PC-9 (cell line): ENCODE measurements at regions not wholly inside any gene's neighbourhood (a gene's known extent, or its start where the extent isn't known, plus 50 kb on each side); places are given as distances from the start of the nearest gene placed in this dataset.

Experiments used
- BruUV-seq: library from RNA; stranded (reverse); fragments of 400-500 nt; replicated peaks from 2 replicates; lab custom pipeline; 2021; lab: Mats Ljungman, UMichigan
- CTCF ChIA-PET: fragments of 300-600 bp; sonication (Branson Sonifier 250); formaldehyde crosslinking; loops from one replicate; lab custom pipeline; 2022; ENCODE audit warnings: antibody characterized with exemption; lab: Charles Lee
- POLR2A ChIA-PET: fragments of 300-600 bp; sonication (Branson Sonifier 250); formaldehyde crosslinking; loops from one replicate; lab custom pipeline; 2022; ENCODE audit warnings: antibody characterized with exemption; ENCODE audit not compliant: unreplicated experiment; lab: Charles Lee
- DNase-seq, 2 experiments: peaks; one replicate each; pipeline versions ENCODE4 v3.0.0 to v3.0.0-alpha.2; 2015 to 2022; ENCODE audit warnings: mixed read lengths in 1 of 2
- H2AFZ ChIP-seq: fragments of 200-600 bp; sonication (generic); 2 replicates; pipeline ENCODE4 v1.8.1; 2017; ENCODE audit warnings: antibody characterized with exemption
- H3F3A ChIP-seq: fragments of 200-600 bp; sonication (generic); 2 replicates; pipeline ENCODE4 v1.8.1; 2017; ENCODE audit warnings: antibody characterized with exemption, mild to moderate bottlenecking, low read depth; ENCODE audit not compliant: insufficient read depth
- H3K27ac ChIP-seq: fragments of 200-600 bp; sonication (generic); 2 replicates; pipeline ENCODE4 v1.6.1; 2016; ENCODE audit warnings: mixed run types
- H3K27me3 ChIP-seq: fragments of 200-600 bp; sonication (generic); 2 replicates; pipeline ENCODE4 v1.6.1; 2016; ENCODE audit warnings: low read depth, mixed run types; ENCODE audit not compliant: insufficient read depth
- H3K36me3 ChIP-seq: fragments of 200-600 bp; sonication (generic); 2 replicates; pipeline ENCODE4 v1.6.1; 2016; ENCODE audit warnings: low read depth, mixed run types
- H3K4me1 ChIP-seq: fragments of 200-600 bp; sonication (generic); replicated peaks from 2 replicates; pipeline ENCODE4 v1.6.1; 2016; ENCODE audit warnings: mixed run types; ENCODE audit not compliant: insufficient read depth
- H3K4me2 ChIP-seq: fragments of 200-600 bp; sonication (generic); 2 replicates; pipeline ENCODE4 v1.6.1; 2017; ENCODE audit warnings: mixed run types
- H3K4me3 ChIP-seq: fragments of 200-600 bp; sonication (generic); 2 replicates; pipeline ENCODE4 v1.6.1; 2016; ENCODE audit warnings: mixed run types
- H3K79me2 ChIP-seq: fragments of 200-600 bp; sonication (generic); 2 replicates; pipeline ENCODE4 v1.6.1; 2017; ENCODE audit warnings: low read depth, mixed run types
- H3K9me2 ChIP-seq: fragments of 200-600 bp; sonication (generic); 2 replicates; pipeline ENCODE4 v1.8.1; 2017; ENCODE audit warnings: mild to moderate bottlenecking; ENCODE audit not compliant: insufficient read depth
- H3K9me3 ChIP-seq: fragments of 200-600 bp; sonication (generic); 2 replicates; pipeline ENCODE4 v1.8.1; 2016; ENCODE audit warnings: low read depth; ENCODE audit not compliant: insufficient read depth
- H4K20me1 ChIP-seq: fragments of 200-600 bp; sonication (generic); 2 replicates; pipeline ENCODE4 v1.8.1; 2017; ENCODE audit not compliant: insufficient read depth
- CTCF ChIP-seq: fragments of 200-600 bp; sonication (generic); conservative IDR thresholded peaks from 2 replicates; pipeline ENCODE4 v1.6.1; 2017; ENCODE audit warnings: mixed run types, antibody characterized with exemption, mild to moderate bottlenecking, moderate library complexity
- EZH2 ChIP-seq: fragments of 200-600 bp; sonication (generic); IDR thresholded peaks from 2 replicates; pipeline ENCODE4 v1.8.0; 2017; ENCODE audit warnings: antibody characterized with exemption, low read depth
- intact Hi-C: fragments of 100-400 bp; cut with micrococcal nuclease; formaldehyde crosslinking; loops from one replicate; pipeline ENCODE4 v1.10.0; 2022; ENCODE audit not compliant: unreplicated experiment

GRCh38 chr9:96109680-96110351 is 192.2 kb downstream of the HSD17B3 start:
- intact Hi-C loops: no loop called here
- ChIA-PET CTCF (no interaction called here), POLR2A (no interaction called here)
- Histone ChIP-seq H3F3A (no peaks in the 10 kb centered on the region), H4K20me1 (no peaks in the 10 kb centered on the region), H3K4me1 (no peaks in the 10 kb centered on the region), H3K27ac (no peak overlapping the region), H3K9me3 (no peaks in the 10 kb centered on the region), H3K9me2 (no peaks in the 10 kb centered on the region), H3K79me2 (no peaks in the 10 kb centered on the region), H2AFZ (no peak overlapping the region), H3K36me3 (no peaks in the 10 kb centered on the region), H3K4me2 (no peak overlapping the region), H3K4me3 (no peak overlapping the region), H3K27me3 (peaks cover 38% of the 10 kb centered on the region; the same call in 1 of the 2 replicates)
- TF ChIP-seq CTCF (no peak), EZH2 (no peak)
- BruUV-seq: no TSS peak
- DNase-seq: no peak

GRCh38 chr9:96108691-96109380 is 193.1 kb downstream of the HSD17B3 start:
- no TSS peak for BruUV-seq
- DNase-seq: no peak
- H2AFZ ChIP-seq: no peak overlapping the region
- H3F3A ChIP-seq: no peaks in the 10 kb centered on the region
- H3K4me2 ChIP-seq: no peak overlapping the region
- peaks cover 40% of the 10 kb centered on the region for H3K27me3 ChIP-seq
- intact Hi-C loops: no loop called here
- H3K79me2 ChIP-seq: no peaks in the 10 kb centered on the region
- no peaks in the 10 kb centered on the region for H4K20me1 ChIP-seq
- H3K4me1 ChIP-seq: no peaks in the 10 kb centered on the region
- H3K36me3 ChIP-seq: no peaks in the 10 kb centered on the region
- H3K4me3 ChIP-seq: no peak overlapping the region
- no peaks in the 10 kb centered on the region for H3K9me2 ChIP-seq
- ChIA-PET CTCF (no interaction called here), POLR2A (no interaction called here)
- no peak overlapping the region for H3K27ac ChIP-seq
- H3K9me3 ChIP-seq: no peaks in the 10 kb centered on the region
- TF ChIP-seq CTCF: no peak
- no peak for TF ChIP-seq EZH2

GRCh38 chr9:96107436-96107835 is 194.5 kb downstream of the HSD17B3 start:
- no peaks in the 10 kb centered on the region for H4K20me1 ChIP-seq
- H3K27ac ChIP-seq: no peak overlapping the region
- no peaks in the 10 kb centered on the region for H3K36me3 ChIP-seq
- no peaks in the 10 kb centered on the region for H3F3A ChIP-seq
- POLR2A ChIA-PET: no interaction called here
- H3K4me1 ChIP-seq: no peaks in the 10 kb centered on the region
- CTCF ChIA-PET: no interaction called here
- no peak overlapping the region for H3K4me2 ChIP-seq
- H2AFZ ChIP-seq: no peak overlapping the region
- no peaks in the 10 kb centered on the region for H3K79me2 ChIP-seq
- H3K4me3 ChIP-seq: no peak overlapping the region
- DNase-seq: no peak
- intact Hi-C loops: no loop called here
- no peaks in the 10 kb centered on the region for H3K9me2 ChIP-seq
- BruUV-seq: no TSS peak
- H3K27me3 ChIP-seq: peaks cover 47% of the 10 kb centered on the region
- H3K9me3 ChIP-seq: no peaks in the 10 kb centered on the region
- TF ChIP-seq EZH2 (no peak), CTCF (no peak)
